Activated naive CD4-positive, alpha-beta T cell (primary cell): ENCODE measurements at regions not wholly inside any gene's neighbourhood (a gene's known extent, or its start where the extent isn't known, plus 50 kb on each side); places are given as distances from the start of the nearest gene placed in this dataset.
"Not testable (repeated sequence)": the region's sequence is repeated elsewhere in the genome, so short reads cannot be mapped to it uniquely, and the experiment has no call there.

Experiments used
- DNase-seq, 4 experiments: peaks; one replicate each; lab custom pipeline; 2025; lab: John Stamatoyannopoulos, UW

DNA sequence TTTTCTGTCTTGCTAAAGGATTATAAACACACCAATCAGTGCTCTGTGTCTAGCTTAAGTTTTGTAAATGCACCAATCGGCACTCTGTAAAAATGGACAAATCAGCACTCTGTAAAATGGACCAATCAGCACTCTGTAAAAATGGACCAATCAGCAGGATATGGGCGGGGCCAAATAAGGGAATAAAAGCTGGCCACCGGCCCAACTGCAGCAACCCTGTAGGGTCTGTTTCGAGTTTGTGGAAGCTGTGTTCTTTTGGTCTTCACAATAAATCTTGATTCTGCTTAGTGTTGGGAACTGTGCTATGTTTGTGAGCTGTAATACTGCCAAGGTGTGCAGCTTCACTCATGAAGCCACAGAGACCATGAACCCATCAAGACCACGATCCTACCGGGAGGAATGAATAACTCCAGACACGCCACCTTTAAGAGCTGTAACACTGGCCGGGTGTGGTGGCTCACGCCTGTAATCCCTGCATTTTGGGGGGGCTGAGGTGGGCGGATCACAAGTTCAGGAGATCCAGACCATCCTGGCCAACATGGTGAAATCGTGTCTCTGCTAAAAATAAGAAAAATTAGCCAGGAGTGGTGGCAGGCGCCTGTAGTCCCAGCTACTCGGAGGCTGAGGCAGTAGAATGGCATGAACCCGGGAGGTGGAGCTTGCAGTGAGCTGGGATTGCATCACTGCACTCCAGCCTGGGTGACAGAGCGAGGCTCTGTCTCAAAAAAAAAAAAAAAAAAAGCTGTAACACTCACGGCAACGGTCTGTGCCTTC is 133.0 kb upstream of the GDF10 start:
- DNase-seq: not testable (repeated sequence)

DNA sequence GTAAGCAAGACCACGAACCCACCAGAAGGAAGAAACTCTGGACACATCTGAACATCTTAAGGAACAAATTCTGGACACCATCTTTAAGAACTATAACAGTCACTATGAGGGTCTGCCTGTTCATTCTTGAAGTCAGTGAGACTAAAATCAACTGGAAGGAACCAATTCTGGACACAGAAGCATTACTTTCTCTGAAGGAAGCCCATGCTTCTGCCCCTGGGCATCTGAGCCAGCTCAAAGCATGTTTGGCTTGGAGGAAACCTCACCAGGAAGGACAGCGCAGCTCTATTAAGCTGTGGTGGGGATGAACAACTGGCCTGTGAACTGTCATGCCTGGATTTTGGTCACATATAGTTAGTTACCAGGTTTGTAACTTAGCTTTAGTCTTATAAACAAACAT is 132.4 kb upstream of the GDF10 start:
- no peak for DNase-seq

DNA sequence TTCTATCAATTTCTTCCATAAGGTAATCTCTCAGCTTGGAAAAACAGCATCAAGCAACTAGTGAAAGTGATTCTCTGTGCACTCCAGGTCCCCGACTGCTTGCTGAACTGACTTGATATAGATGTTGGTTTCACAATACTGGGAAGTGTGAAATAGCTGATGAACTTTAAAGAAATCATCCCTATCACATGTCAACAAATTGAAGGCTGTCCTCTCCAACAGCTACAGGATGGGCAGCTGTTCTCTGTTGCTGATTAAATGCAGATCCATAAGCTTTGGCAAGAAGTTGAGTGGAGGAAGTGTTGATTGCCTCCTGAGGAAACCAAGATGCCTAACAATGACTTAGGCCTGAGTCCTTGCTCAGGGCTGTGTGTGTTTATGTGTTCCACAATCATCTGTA is 130.4 kb upstream of the GDF10 start:
- DNase-seq: no peak

DNA sequence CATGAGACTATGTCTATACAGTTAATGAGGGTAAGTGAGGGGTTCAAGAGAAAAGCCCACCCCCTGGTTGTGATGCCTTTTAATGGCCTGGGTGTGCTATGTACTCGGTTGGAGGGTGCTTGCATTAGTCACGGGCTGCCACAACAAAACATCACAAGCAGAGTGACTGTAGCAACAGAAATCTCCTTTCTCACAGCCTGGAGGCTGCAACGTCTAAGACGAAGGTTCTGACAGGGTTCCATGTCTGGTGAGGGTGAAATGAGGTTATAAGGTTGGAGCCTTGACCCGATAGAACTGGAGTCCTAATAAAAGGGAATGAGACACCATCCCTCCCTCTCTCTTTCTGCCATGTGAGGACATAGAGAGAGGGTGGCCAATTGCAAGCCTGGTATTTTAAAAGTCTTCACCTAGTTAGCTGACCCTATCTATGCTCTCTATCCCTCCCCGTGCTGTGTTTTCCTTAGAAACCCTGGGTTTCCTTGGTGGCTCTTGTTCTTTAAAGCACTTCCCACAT is 126.0 kb upstream of the GDF10 start:
- DNase-seq: no peak

DNA sequence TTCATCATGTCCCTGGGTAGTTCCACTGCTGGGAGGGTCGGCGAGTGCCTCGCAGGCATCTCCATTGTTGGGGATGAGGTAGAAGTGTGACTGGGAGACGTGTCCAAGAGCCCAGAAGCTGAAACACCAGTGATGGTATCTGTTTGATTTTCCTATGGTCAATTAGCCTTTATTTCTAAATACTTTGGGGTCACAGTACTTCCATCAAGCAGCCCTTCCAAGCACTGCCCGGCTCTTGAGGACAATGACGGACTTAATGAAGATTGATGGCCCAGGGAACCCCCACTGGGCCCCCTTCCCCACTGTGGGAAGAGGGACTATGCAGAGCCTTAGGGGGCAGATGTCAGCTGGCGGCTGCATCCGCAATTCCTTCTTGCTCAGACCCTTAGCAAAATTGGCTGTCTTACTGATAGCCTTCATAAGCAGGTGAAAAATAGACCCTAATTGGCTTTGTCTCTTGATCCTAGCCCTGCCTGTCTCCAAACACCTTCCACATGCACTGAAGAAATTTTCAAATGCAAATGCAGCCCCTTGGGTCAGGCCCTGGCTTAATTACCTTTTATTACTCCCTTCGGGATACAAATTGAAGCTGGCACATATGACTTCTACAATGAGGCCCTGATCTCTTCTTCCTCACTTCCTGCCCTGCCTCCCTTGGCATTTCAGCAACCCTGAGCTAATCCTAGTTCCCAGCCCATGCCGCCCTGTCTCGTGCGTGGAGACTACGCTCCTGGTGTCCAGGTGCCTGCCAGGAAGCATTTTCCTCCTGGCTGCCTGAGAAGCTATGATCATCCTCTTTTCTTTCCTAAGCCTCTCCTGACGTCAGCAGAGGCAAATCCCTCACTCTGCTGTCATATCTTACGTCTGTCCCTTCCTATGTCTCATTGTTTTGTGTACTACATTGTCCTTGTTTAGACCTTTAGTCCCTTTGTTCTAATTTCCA is 124.5 kb upstream of the GDF10 start:
- no peak for DNase-seq

DNA sequence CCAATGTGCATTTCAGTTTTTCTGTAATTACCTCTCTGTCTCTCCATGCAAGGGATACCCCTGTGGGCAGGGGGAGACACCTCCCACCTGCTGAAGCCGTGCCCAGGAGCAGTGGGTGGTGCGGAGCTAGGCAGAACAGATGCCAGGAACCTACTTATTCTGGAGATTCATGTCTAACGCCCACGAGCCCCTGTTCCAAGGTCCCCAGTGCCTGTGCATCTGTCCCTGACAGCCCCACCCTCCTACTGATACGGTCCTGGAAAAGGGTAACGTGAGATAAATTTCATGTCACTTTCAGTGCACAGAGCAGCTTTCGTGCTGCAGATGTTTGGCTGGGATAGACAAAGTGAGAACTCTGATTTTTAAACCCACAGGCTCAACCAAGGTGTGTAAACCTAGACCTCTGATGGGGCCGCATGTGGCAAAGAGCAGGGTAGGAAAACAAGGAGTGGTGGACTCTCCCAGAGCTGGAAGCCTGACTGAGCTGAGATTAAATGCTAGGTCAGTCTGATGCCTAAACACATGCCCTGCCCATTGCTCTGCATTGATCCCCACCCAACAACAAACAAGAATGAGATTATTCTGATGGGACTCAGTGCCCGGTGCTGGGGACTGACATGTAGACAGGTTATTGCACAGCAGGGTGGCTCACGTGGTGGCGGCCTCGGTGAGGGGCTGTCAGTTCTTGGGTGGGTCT is 123.6 kb upstream of the GDF10 start:
- DNase-seq: no peak

DNA sequence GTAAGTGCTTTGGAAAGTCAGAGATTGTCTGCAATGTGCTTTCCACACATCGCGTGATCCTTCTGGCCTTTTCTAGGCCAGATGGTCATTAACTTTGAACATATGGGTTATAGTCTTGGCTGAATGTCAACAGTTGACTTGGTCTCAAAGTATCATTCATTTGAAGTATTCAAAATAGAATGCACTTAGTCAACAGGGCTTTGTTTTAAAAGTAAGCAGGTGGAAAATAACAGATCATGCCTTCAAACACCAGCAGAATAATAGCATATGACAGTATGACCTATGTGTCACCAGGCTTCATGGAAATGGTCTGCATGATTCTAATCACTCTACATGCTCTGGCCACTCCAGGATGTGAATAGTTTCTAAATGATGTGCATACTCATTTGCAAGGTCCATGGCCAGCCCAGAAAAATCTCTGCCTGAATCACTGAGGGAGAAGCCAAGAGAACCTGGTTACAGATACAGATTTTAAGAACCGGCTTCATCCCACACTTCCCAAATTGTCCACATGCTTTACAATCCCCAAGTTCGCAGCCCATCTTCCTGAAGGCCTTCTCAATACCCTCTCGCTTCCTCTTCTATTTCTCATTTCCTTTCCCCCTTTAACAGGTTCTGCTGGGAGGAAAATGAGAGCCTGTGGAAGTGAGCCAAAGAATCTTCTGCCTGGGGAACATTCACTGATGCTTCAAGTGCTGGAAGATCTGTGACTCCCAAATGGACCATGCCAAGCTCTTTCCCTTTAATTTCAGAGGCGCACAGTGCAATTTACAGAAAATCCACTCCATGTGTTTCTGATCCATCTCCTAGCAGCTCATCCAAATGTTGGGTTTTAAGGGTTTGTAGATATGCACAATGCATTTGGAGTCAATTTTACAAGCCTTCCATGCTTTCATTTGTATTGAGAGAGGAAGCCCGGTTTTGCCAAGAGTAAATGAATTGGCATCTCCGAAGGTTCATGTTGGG is 122.8 kb upstream of the GDF10 start:
- no peak for DNase-seq

DNA sequence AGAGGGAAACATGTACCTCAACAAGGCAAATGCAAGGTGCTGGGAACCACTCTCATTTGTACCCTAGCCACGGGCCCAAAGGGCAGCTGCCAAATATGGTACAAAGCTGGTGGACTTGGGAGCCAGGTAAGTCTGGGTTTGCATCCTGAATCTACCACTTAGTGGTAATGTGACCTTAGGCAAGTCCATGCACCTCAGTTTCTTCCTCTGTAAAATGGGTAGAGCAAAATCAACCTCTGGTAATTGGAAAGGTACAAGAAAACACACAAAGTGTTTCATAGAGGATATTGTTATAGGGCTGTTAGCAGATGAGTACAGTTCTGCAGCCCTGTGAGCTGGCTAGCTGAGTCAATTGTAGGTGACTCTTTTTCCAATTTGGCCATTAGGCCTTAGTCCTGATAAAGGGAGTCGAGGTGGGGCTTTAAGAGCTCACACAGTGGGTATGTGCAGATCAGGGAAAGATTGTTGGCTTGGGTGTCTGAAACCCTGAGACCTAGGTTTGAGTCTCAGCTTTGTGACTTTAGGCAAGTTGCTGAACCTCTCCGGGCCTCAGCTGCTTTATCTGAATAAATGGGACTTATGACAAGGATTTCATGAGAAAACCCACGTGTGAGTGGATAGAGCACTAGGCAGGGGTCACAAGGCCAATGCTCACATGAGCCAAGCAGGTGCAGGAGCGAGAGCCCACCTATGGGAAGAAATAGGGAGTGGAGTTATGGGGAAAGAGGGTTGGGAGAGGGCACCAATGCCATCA is 121.3 kb upstream of the GDF10 start:
- no peak for DNase-seq

DNA sequence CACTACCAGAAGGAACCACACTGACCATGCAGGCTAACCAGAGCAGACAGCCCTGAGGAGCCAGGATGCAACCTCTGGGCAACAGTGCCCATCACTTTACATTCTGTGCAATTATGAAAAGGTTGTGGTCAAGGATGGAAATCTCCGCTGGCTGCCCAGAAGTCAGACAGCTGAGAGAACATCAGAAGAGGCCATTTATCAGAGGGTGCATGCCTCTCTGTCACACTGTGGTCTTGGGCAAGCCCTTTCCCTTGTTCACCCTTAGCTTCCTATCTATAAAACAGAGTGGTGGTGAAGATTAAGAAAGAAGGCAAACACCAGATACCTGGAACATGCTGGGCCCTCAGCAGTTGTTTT is 120.7 kb upstream of the GDF10 start:
- DNase-seq: no peak

DNA sequence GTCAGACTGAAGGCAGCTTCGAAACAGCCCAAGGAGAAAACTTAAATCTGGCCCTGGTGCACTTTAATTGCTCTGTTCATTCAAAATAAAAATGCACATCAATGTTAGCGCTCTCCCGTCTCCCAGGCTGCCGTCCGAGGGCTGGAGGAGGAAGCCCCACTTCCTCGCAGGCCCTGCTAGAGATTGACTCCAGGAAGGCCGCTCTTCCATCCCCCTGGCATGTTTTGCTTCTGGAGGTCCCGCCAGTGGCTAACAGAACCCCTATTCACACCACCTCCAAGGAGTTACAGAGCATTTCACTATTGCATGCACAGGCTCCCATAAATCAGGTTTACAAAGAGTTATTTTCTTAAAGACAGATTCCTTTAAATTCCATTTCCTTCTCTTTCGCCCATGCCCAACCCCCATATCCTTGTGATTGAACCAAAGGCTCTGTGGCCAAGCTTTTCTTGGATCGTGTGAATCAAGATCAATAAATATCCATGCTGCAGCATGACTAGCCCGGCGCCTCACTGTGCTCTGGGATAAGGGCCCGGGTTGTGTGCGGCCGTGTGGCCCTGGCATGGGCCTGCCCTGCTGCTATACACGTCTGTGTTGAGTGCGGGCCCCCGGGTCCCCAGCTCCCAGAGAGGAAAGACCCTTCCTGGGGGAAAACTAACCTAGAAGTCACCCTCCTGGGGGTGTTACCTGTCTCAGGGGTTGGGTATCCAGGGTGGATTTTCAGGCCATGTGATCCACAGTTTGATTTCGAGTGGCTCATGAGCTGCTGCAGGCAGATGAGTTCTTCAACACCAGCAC is 118.7 kb upstream of the GDF10 start:
- no peak for DNase-seq

DNA sequence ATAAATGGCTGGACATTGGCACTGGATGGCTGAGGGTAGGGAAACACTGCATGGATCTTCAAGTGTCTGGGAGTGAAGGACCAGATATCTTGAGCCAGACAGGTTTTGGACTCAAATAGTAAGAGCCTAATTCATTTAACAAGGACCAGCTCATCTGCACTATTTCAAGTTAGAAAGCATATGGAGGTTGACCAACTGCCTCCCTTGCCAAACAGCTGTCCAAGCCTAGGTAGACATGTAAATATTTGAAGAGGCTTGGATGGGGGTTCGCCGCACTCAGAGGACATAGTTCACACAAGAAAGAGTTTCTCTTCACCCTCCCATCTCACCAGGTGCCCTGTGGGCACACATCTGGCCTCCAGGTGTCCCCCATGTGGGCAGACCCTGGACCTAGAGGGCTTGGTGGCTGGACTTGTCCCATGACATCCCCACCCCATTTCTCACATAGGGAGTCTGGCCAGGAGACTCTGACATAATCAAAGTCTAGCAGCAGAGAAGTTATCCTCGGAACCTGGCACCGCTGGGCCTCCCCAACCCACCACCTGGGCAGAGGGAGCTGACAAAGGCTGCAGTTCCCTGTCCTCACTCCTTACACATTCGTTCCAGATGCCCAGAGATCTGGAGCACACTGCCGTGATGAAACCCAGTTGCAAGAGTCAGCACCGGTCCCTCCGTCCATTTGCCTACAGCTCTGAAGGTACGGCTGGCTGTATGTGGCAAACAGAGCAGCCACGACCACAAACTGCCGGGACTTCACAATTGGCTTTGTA is 116.9 kb upstream of the GDF10 start:
- DNase-seq: no peak

DNA sequence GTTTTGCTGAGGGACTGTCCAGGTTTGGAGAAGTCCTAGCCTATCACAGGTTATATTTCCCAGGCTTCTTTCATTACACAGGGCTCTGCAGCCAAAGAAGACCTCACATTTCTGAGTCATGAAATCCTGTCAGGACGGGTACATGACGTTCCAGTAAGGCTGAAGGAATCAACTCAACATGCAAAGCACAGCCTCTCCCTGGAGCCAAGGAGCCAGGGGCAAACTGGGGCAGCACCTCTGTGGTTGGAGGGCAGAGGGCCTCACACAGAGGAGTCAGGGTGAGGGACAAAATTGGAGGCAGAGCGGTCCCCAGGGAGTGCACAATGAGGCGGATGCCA is 116.3 kb upstream of the GDF10 start:
- DNase-seq: no peak

DNA sequence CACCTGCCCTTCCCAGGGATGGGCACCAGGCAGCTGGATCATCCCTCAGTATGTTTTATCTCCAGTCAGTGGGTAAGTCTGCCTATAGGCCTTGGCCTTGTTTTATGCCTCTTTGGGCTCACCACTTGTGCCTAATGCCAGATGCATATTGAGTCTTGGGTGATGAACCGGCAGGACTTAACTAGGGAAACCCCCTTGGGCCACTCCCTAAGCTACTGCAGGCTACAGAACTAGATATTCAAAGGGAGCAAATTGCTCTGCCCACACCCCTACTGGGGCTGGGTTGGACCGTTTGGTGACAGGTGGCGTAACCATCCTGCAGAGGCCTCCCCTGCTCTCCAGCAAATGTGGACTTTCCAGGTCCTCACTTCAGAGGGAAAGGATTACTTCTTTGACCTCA is 115.7 kb upstream of the GDF10 start:
- no peak for DNase-seq

DNA sequence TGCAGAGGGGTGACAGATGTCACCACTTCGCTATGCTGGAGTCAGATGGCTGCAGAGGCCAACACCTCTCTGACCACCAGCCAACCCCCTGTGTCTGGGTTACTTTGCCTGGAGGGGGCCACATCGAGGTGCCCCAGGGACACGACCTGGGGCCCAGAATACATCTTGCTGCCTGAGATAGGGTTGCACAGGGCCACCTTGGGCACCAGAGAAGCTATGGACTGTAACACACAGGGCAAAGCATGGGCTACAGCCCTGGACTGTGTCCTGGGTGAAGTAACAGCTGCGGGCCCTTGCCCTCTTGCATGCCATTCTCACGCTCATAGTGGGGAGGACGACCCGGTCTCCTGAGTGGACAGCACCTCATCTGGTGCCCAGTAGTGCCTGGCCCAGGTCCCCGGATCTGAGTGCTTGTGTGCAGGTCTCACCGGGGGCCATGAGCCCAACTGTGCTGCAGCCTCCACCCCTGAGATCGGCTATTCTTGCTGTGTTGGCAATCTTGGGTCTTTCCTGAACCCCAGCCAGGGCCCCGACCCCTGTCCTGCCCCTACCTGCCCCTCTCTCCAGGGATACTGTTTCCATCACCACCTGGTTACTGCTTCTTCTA is 115.2 kb upstream of the GDF10 start:
- DNase-seq: no peak

DNA sequence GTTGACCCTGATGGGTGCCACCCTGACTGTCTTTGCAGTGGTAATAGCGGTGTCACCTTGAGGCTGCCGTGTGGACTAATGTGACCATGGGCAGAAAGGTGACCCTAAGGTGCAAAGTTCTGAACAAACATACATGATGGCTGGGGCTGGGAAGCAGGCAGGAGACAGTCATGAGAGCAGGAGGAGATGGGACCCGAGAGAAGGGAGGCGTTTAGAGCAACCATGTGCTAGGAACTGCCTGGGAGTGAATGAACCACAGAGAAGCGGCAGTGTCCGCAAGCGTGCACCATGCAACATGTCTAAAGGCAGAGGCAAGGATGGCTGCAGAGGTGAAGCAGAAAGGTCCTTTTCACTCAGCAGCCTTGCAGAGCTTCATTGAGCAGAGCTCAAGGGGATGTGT is 113.1 kb upstream of the GDF10 start:
- DNase-seq: no peak

DNA sequence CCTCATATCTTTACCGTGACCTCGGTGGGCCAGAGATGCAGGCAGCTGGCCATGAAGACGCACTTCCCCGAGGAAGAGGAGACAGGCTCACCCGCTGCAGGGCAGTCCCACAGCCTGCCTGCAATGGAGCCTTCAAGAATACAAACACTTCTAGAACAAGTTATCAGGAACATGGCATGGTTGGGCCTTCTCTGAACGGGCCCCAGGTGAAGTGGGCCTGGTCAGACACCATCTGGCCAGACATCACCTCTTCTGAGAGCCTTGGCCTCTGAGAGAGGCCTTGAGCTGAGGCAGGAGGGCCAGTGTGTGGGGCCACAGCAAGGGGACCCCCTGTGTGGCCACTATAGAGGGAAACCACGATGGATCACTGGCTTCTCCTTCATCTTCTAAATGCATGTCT is 112.4 kb upstream of the GDF10 start:
- no peak for DNase-seq

DNA sequence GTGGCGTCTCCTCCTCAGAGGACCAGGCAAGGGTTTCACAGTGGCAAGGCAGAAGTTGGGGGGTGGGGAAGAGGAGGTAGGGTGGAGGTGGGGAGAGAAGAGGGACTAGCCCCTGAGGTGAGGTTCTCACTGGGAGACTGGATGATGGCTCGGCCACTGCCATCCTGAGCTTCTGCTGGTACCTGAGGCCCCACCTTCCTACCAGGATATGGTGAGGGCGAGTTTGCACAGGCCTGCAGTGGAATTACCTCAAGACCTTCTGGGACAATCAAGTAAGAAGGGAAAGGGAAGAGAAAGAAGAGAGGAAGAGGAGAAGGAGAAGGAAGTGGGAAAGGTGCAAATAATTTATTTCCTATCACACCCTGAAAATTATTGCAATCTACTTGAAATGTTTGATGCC is 111.8 kb upstream of the GDF10 start:
- DNase-seq: no peak

DNA sequence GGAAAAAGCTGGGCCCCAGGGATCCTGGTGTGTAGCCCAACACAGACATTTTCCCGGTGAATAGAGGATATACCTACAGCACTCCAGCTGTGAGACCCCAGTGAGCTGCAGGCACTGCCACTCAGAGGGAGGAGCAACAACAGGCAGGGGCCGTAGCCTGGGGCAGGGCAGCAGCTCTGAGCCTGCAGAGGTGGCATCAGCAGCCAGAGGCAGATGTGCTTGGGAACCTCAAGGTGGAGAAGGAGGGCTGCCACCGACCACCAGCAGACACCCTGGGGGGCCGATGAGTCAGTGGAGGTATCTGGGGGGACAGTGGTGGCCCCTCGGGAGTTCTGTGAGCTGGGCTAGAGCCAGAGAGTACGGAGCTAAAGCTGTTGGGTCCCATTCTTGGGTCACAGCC is 110.2 kb upstream of the GDF10 start:
- no peak for DNase-seq

DNA sequence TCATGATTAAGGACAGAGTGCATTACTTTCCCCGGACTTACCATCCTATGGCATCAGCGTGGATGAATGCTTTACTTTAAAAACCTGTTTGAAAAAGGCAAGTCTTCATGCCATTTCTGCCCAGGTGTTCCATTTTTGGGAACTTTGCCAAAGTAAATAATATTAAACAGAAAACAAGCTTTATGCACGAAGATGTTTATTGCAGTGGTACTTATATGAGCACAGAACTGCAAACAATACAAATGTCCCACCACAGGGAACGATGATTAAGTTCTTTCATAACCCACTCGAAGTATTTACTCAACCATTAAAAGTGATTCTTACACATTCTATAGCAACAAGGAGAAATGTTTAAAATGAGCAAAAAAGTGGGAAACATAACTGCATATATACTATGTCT is 109.7 kb upstream of the GDF10 start:
- no peak for DNase-seq
